ENCODE measurements at regions not wholly inside any gene's neighbourhood (a gene's known extent, or its start where the extent isn't known, plus 50 kb on each side); places are given as distances from the start of the nearest gene placed in this dataset.

DNA sequence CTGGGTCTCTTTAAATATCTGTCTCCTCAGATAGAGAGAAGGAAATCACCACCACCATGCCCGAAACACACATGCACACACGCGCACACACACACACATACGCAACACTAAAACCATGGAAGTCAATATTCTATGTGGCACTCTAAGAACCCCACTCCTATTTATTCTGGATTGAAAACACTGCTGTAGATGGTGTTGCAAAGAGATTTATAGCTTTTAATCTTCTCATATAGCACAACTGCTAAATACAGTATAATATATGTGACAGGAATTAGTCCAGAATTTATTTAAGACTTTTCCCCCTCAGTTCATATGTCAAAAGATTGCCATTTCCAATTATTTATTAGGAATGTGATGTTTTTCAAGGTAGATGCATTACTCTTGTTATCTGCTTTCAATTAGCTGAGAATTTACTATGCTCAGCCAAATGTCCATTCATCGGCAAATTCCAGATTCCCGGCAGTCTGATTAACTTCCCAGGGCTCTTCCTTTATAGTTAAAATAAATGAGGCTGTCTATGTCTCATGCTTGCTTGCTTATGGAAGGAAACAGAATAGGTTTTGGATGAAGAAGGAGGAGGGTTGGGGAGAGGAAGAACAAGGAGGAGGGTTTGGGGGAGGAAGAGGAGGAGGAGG, 115.4 kb upstream of the NDP start:
- Histone ChIP-seq H3K27me3 (peaks cover 10% of the 10 kb centered on the region), H3K4me3 (no peak overlapping the region), H3K9me3 (replicated peaks in 1 of 3) (no peaks in the 10 kb centered on the region), H3K36me3 (replicated peaks in 1 of 2) (no peaks in the 10 kb centered on the region), H3K27ac (no peak overlapping the region), H3K4me1 (replicated peaks in 1 of 2) (no peaks in the 10 kb centered on the region)
- DNase-seq, result no peak
- 75 to 83% (median 80%) methylated on average over 6 of the region's 6 CpGs for WGBS, 4 donors
- TF ChIP-seq POLR2A (IDR thresholded peaks at IDR 0.05), result no peak
- TF ChIP-seq, protein P1, sequence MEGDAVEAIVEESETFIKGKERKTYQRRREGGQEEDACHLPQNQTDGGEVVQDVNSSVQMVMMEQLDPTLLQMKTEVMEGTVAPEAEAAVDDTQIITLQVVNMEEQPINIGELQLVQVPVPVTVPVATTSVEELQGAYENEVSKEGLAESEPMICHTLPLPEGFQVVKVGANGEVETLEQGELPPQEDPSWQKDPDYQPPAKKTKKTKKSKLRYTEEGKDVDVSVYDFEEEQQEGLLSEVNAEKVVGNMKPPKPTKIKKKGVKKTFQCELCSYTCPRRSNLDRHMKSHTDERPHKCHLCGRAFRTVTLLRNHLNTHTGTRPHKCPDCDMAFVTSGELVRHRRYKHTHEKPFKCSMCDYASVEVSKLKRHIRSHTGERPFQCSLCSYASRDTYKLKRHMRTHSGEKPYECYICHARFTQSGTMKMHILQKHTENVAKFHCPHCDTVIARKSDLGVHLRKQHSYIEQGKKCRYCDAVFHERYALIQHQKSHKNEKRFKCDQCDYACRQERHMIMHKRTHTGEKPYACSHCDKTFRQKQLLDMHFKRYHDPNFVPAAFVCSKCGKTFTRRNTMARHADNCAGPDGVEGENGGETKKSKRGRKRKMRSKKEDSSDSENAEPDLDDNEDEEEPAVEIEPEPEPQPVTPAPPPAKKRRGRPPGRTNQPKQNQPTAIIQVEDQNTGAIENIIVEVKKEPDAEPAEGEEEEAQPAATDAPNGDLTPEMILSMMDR (IDR thresholded peaks at IDR 0.05), result no peak
- intact Hi-C loops (cut with DNase I), result no loop called here

DNA sequence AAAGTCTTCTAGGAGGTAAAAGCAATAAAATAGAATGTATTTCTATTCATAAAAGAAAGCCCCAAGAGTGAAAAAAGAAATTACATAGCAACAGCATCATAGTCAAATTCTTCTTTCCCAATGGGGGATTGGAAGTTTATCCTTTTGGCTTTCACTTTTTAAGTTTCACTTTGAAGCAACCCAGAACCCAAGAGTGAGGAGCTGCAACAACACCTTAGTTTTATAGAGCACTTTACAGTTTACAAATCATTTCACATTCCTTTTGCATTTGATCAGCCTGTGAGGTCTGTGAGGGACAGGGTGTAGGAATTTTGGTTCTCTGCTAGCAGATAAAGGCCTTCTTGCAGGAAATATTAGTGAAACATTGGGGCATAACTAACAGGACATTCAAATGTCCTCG, 112.0 kb upstream of the NDP start:
- TF ChIP-seq, protein P1 (IDR thresholded peaks at IDR 0.05), result no peak
- TF ChIP-seq POLR2A (IDR thresholded peaks at IDR 0.05), result no peak

DNA sequence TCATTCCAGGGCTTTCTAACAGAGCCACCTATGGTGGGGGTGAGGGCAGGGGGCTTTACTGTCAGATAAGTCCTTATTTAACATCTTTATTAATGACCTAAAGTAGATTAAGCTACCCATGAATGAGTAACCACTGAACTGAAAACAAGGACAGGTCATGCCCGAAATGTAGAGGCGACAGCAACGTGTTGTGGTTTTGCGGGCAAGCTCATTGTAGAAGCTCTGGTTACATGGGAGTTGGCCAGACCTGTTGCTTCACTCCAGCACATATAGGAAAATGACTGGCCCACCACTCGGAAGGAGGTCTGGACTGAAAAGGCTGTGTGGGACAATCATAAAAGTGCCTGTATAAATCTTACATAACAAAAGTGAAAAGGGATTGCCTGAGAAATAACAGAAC, 109.6 kb upstream of the NDP start:
- H3K27ac ChIP-seq, result no peak overlapping the region
- WGBS, 4 donors, result 58 to 90% (median 86%) methylated on average over 2 to 5 of the region's 5 CpGs
- H3K4me3 ChIP-seq, result no peak overlapping the region
- H3K4me1 ChIP-seq (replicated peaks in 1 of 2), result no peaks in the 10 kb centered on the region
- H3K36me3 ChIP-seq (replicated peaks in 1 of 2), result no peaks in the 10 kb centered on the region
- H3K27me3 ChIP-seq, result no peaks in the 10 kb centered on the region
- intact Hi-C loops (cut with DNase I), result no loop called here
- no peak for DNase-seq
- TF ChIP-seq, protein P1 (IDR thresholded peaks at IDR 0.05), result no peak
- no peak for TF ChIP-seq POLR2A (IDR thresholded peaks at IDR 0.05)
- H3K9me3 ChIP-seq (replicated peaks in 1 of 3), result no peaks in the 10 kb centered on the region

More for the DNA sequence above, 112.0 kb upstream of the NDP start:
- intact Hi-C loops (cut with DNase I), result no loop called here
- no peaks in the 10 kb centered on the region for H3K36me3 ChIP-seq (replicated peaks in 1 of 2)
- H3K4me1 ChIP-seq (replicated peaks in 1 of 2), result no peaks in the 10 kb centered on the region
- DNase-seq, result no peak
- 47 to 80% (median 71%) methylated on average over 1 of the region's 1 CpG for WGBS, 4 donors
- H3K4me3 ChIP-seq, result no peak overlapping the region
- no peaks in the 10 kb centered on the region for H3K9me3 ChIP-seq (replicated peaks in 1 of 3)
- H3K27ac ChIP-seq, result no peak overlapping the region
- H3K27me3 ChIP-seq, result no peaks in the 10 kb centered on the region

DNA sequence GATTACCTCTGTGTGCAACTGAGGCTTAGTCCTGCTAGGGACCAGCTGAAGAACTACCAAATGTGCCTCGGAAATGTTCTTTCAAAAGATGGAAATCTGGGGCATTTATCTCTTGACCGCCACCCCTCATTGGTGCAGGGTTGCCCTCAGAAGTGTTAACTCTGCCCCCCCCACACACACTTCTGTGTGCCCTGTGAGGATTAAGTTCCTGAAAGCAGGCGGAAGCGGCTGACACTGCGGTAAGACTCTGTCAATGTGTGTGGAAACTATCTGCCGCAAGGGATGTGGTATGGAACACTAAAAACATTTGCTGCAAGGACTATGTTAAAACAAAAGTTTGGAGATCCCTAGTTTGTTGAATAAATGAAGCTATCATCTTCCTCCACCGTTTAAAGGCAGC, 106.9 kb upstream of the NDP start:
- Histone ChIP-seq H3K27ac (no peak overlapping the region), H3K9me3 (replicated peaks in 1 of 3) (no peaks in the 10 kb centered on the region), H3K4me1 (replicated peaks in 1 of 2) (no peaks in the 10 kb centered on the region), H3K36me3 (replicated peaks in 1 of 2) (no peaks in the 10 kb centered on the region), H3K4me3 (no peak overlapping the region), H3K27me3 (no peaks in the 10 kb centered on the region)
- WGBS, 4 donors, result 86 to 91% (median 88%) methylated on average over 5 to 7 of the region's 7 CpGs
- intact Hi-C loops (cut with DNase I), result no loop called here
- no peak for TF ChIP-seq POLR2A (IDR thresholded peaks at IDR 0.05)
- TF ChIP-seq, protein P1 (IDR thresholded peaks at IDR 0.05), result no peak
- no peak for DNase-seq
